ENCODE measurements at regions not wholly inside any gene's neighbourhood (a gene's known extent, or its start where the extent isn't known, plus 50 kb on each side); places are given as distances from the start of the nearest gene placed in this dataset.

DNA sequence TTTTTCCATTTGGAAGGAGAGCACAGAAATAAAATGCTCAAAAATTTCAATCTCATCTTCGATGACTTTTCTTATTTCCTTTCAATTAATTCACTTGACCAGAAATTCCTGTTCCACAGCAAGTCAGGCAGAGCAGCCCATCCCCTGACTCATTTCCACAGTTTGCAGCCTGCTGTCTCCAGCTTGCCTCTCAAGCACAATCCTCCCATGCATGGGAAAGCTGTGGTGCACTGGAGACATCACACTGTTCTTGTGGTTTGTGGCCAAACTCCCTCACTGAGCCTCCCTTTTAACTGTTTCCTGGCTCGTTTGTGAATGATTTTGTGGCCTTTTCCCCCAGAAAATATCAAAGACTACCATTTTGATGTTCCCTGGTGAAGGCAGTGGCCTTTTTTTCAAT lies 114.0 kb upstream of the ENPEP start:
- Histone ChIP-seq H3K9me3 (no peaks in the 10 kb centered on the region), H3K4me1 (no peaks in the 10 kb centered on the region), H3K36me3 (no peaks in the 10 kb centered on the region), H3K4me3 (no peak overlapping the region), H3K27ac (no peak overlapping the region), H3K27me3 (no peaks in the 10 kb centered on the region)
- intact Hi-C loops (cut with DNase I; ENCODE audit: low total_unique reads): no loop called here
- TF ChIP-seq POLR2AphosphoS5 (IDR thresholded peaks at IDR 0.05) (no peak), POLR2A (IDR thresholded peaks at IDR 0.05) (no peak)
- TF ChIP-seq, protein P1, sequence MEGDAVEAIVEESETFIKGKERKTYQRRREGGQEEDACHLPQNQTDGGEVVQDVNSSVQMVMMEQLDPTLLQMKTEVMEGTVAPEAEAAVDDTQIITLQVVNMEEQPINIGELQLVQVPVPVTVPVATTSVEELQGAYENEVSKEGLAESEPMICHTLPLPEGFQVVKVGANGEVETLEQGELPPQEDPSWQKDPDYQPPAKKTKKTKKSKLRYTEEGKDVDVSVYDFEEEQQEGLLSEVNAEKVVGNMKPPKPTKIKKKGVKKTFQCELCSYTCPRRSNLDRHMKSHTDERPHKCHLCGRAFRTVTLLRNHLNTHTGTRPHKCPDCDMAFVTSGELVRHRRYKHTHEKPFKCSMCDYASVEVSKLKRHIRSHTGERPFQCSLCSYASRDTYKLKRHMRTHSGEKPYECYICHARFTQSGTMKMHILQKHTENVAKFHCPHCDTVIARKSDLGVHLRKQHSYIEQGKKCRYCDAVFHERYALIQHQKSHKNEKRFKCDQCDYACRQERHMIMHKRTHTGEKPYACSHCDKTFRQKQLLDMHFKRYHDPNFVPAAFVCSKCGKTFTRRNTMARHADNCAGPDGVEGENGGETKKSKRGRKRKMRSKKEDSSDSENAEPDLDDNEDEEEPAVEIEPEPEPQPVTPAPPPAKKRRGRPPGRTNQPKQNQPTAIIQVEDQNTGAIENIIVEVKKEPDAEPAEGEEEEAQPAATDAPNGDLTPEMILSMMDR (IDR thresholded peaks at IDR 0.05): no peak
- DNase-seq (ENCODE audit: low spot score in 2 of 2): no peak

DNA sequence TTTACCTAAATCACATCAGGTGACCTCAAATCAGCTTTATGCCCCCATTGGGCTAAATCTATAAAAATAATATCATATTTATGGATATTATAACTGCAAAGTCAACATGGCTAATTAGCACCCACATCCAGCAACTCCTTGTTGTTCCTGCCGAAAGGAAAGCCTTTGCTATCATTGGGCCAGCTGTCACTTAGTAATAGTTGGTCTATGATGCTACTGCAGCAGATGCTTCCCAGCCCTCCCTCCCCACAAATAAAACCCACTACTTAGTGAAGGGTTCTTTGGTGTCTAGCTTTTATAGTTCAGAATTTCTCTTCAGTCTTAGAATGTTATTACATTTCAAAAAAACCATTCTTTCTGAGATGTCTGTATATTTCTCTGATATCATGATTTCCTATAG lies 116.9 kb upstream of the ENPEP start:
- intact Hi-C loops (cut with DNase I; ENCODE audit: low total_unique reads): no loop called here
- no peaks in the 10 kb centered on the region for H3K4me1 ChIP-seq
- no peak overlapping the region for H3K4me3 ChIP-seq
- TF ChIP-seq, protein P1 (IDR thresholded peaks at IDR 0.05): no peak
- no peak for TF ChIP-seq POLR2AphosphoS5 (IDR thresholded peaks at IDR 0.05)
- no peak for TF ChIP-seq POLR2A (IDR thresholded peaks at IDR 0.05)
- H3K27ac ChIP-seq: no peak overlapping the region
- H3K36me3 ChIP-seq: no peaks in the 10 kb centered on the region
- no peak for DNase-seq (ENCODE audit: low spot score in 2 of 2)
- no peaks in the 10 kb centered on the region for H3K9me3 ChIP-seq
- no peaks in the 10 kb centered on the region for H3K27me3 ChIP-seq

DNA sequence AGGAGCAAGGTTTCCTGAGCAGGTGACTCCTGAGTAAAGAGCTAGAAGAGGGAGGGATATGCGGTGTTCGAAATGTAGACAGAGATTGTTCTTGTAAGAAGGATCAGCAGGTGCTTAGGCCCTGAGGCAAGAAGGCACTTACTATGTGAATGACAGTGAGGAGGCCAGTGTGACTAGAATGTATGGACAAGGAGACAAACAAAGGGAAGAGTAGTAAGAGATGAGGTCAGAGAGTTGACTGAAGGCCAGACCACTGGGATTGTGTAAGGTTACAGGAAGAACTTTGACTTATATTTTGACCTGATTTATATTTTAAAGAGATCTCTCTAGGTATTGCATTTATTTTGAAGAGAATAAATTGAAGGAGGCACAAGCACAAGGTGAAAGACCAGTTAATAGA lies 118.4 kb upstream of the ENPEP start:
- no peak for TF ChIP-seq POLR2A (IDR thresholded peaks at IDR 0.05)
- no peak for TF ChIP-seq POLR2AphosphoS5 (IDR thresholded peaks at IDR 0.05)
- TF ChIP-seq, protein P1 (IDR thresholded peaks at IDR 0.05): no peak

DNA sequence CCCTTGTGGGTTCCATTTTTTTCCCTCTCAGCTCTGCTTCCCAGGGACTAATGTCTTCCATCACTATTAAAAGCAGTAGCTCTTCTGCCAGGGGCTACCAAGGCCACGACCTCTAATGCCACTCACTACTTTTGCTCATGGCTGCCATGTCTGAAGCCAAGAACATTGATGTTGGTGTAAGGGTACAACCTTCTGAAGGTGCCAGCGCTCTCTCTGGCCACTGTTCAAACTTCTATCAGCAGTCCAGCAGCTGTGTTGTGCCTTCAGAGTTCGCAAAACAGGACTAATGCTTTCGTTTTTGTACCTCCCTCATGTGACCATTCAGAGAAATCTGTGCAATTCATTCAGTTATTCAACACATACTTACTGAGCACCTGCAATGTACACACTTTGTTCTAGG lies 121.5 kb upstream of the ENPEP start:
- TF ChIP-seq POLR2A (IDR thresholded peaks at IDR 0.05) (no peak), POLR2AphosphoS5 (IDR thresholded peaks at IDR 0.05) (no peak)
- TF ChIP-seq, protein P1 (IDR thresholded peaks at IDR 0.05): no peak
- Histone ChIP-seq H3K9me3 (no peaks in the 10 kb centered on the region), H3K36me3 (no peaks in the 10 kb centered on the region), H3K4me3 (no peak overlapping the region), H3K4me1 (no peaks in the 10 kb centered on the region), H3K27ac (no peak overlapping the region), H3K27me3 (no peaks in the 10 kb centered on the region)
- intact Hi-C loops (cut with DNase I; ENCODE audit: low total_unique reads): no loop called here
- DNase-seq (ENCODE audit: low spot score in 2 of 2): no peak

More for the DNA sequence above, 118.4 kb upstream of the ENPEP start:
- Histone ChIP-seq H3K4me3 (no peak overlapping the region), H3K4me1 (no peaks in the 10 kb centered on the region), H3K27ac (no peak overlapping the region), H3K9me3 (no peaks in the 10 kb centered on the region), H3K27me3 (no peaks in the 10 kb centered on the region), H3K36me3 (no peaks in the 10 kb centered on the region)
- intact Hi-C loops (cut with DNase I; ENCODE audit: low total_unique reads): no loop called here
- DNase-seq (ENCODE audit: low spot score in 2 of 2): no peak

DNA sequence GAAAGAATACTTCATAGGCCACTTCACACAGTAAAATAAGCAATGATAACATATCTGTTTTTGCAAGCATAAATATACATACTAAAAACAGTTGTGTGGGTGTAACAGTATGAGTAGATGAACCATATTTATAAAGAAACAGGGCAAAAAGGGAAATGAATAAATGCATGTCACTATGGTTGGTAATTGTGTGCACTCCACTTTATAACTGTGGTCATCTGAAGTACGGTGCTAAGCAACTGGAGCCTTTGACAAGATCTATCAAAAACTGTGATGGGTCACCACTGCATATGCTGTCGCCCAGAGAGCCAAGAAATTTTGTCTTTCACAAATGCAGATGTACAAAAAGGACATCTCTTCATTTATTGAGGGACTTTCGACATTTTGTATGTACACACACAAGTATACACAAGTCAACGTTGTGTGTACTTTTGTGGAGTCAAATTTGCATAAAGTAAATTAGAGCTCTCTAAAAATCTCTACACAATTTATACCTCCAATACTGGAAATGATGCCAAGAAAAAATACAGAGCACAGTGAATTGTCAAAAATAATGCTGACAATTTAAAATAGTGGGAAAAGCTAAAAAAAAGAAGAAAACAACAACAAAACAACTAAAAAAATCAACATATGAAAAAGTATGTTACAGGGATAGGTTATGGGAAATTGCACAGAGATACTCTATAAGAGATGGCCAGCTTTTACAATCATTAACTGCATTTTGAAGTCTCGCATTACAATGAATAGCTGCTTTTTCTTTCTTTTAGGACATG lies 123.1 kb upstream of the ENPEP start:
- TF ChIP-seq POLR2AphosphoS5 (IDR thresholded peaks at IDR 0.05) (no peak), POLR2A (IDR thresholded peaks at IDR 0.05) (no peak)
- TF ChIP-seq, protein P1 (IDR thresholded peaks at IDR 0.05): no peak
- Histone ChIP-seq H3K27me3 (no peaks in the 10 kb centered on the region), H3K4me1 (no peaks in the 10 kb centered on the region), H3K36me3 (no peaks in the 10 kb centered on the region), H3K27ac (no peak overlapping the region), H3K9me3 (no peaks in the 10 kb centered on the region), H3K4me3 (no peak overlapping the region)
- DNase-seq (ENCODE audit: low spot score in 2 of 2): no peak
- intact Hi-C loops (cut with DNase I; ENCODE audit: low total_unique reads): no loop called here
